CD4-positive, alpha-beta memory T cell (primary cell): ENCODE measurements at regions not wholly inside any gene's neighbourhood (a gene's known extent, or its start where the extent isn't known, plus 50 kb on each side); places are given as distances from the start of the nearest gene placed in this dataset.
A peak's percentile ranks its signal among the peaks of the same experiment; 100 is the strongest.
"Not testable (repeated sequence)": the region's sequence is repeated elsewhere in the genome, so short reads cannot be mapped to it uniquely, and the experiment has no call there.

Experiments
- CTCF ChIA-PET: fragments of 350-600 bp; sonication (Branson Sonifier 250); formaldehyde crosslinking; loops from one replicate; lab custom pipeline; 2021; ENCODE audit warnings: inconsistent platforms; ENCODE audit not compliant: partially characterized antibody; lab: Charles Lee
- POLR2A ChIA-PET: fragments of 350-600 bp; sonication (Branson Sonifier 250); formaldehyde crosslinking; loops from one replicate; lab custom pipeline; 2021; ENCODE audit not compliant: partially characterized antibody; lab: Charles Lee
- DNase-seq, 5 donors: peaks; one replicate each; pipeline versions ENCODE4 v3.0.0 to v3.0.0-alpha.2; 2020 to 2022; ENCODE audit warnings: mixed read lengths in 1 of 5
- H3K27ac ChIP-seq: one replicate; pipeline ENCODE4 v1.7.0; 2013; ENCODE audit warnings: low read depth, low read length
- H3K27me3 ChIP-seq: 2 replicates; pipeline ENCODE4 v1.7.0; 2013; ENCODE audit warnings: mild to moderate bottlenecking, low read length, moderate library complexity; ENCODE audit not compliant: insufficient read depth
- H3K36me3 ChIP-seq: 2 replicates; pipeline ENCODE4 v1.7.0; 2013; ENCODE audit warnings: mild to moderate bottlenecking, low read length, moderate library complexity; ENCODE audit not compliant: insufficient read depth
- H3K4me1 ChIP-seq: 2 replicates; pipeline ENCODE4 v1.7.0; 2013; ENCODE audit warnings: mild to moderate bottlenecking, low read length, moderate library complexity; ENCODE audit not compliant: insufficient read depth
- H3K4me3 ChIP-seq, 2 donors: one replicate each; pipeline ENCODE4 v1.7.0; 2013; ENCODE audit warnings: low read length in 2 of 2, mild to moderate bottlenecking in 1 of 2
- H3K9me3 ChIP-seq, 2 donors: one replicate each; pipeline ENCODE4 v1.7.0; 2013; ENCODE audit warnings: low read length in 2 of 2, control low read depth in 1 of 2; ENCODE audit not compliant: control insufficient read depth in 1 of 2
- H3K27ac Mint-ChIP-seq, 7 donors: one replicate each; pipeline ENCODE4 v1.8.0; 2020 to 2021; ENCODE audit warnings: mixed read lengths in 7 of 7, mild to moderate bottlenecking in 6 of 7, inconsistent platforms in 3 of 7, moderate library complexity in 3 of 7
- H3K27me3 Mint-ChIP-seq, 2 donors: one replicate each; pipeline ENCODE4 v1.8.0; 2020 to 2021; ENCODE audit warnings: mixed read lengths in 2 of 2
- H3K36me3 Mint-ChIP-seq, 2 donors: one replicate each; pipeline ENCODE4 v1.8.0; 2020 to 2021; ENCODE audit warnings: mixed read lengths in 2 of 2, inconsistent platforms in 1 of 2, mild to moderate bottlenecking in 1 of 2
- H3K4me1 Mint-ChIP-seq, 4 donors: one replicate each; pipeline ENCODE4 v1.8.0; 2020 to 2021; ENCODE audit warnings: mixed read lengths in 4 of 4, mild to moderate bottlenecking in 1 of 4
- H3K4me3 Mint-ChIP-seq, 8 donors: one replicate each; pipeline ENCODE4 v1.8.0; 2020 to 2021; ENCODE audit warnings: mixed read lengths in 8 of 8, mild to moderate bottlenecking in 7 of 8, moderate library complexity in 6 of 8, inconsistent platforms in 3 of 8
- H3K9me3 Mint-ChIP-seq, 8 donors: one replicate each; pipeline ENCODE4 v1.8.0; 2020 to 2021; ENCODE audit warnings: mixed read lengths in 8 of 8, mild to moderate bottlenecking in 5 of 8, inconsistent platforms in 3 of 8, moderate library complexity in 1 of 8
- intact Hi-C: fragments of 100-400 bp; cut with micrococcal nuclease; formaldehyde crosslinking; loops from one replicate; pipeline ENCODE4 v1.15.1; 2023

DNA sequence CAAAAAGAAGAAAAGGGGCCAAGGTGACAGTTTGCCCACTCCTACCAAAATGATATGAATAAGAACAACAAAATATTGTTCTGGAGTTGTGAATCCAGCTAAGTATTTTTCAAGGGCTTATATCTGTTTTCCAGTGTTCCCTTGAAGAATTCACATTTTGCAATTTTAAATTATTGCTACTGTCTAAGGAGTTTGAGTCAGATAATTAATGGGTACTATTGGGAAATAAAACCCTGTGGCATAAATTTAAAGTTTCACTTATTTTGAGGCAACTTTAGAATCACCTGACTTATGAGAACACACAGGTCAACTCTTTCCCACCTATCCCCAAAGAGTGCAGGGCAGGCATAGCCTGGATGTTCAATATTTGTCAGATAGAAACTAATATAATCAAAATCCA is 188.0 kb upstream of the GHR start:
- POLR2A ChIA-PET, result no interaction called here

DNA sequence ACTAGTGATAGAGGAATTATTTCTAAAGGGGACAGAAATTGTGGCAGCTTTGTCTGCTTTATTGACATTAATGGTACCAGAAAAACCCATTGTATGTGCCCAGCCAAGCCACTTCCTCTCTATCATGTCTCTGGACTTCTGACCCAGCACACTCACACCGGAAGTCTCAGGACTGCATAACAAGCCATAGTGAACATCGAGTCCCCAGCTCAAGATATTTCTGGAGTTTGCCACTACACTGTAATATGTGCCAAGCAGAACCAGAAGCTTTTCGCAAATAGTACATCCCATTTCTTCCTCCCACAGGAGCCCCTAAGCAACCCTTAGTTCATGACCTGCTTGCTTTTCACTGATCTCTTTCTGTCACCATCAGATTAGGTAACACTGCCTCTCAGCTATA is 187.4 kb upstream of the GHR start:
- no peak overlapping the region for H3K27ac ChIP-seq
- no peaks in the 10 kb centered on the region for H3K4me1 Mint-ChIP-seq
- H3K9me3 Mint-ChIP-seq, result no peaks in the 10 kb centered on the region
- no peaks in the 10 kb centered on the region for H3K36me3 Mint-ChIP-seq
- peak in 1 of 5 donors; percentile 31 for DNase-seq
- ChIA-PET CTCF (no interaction called here), POLR2A (no interaction called here)
- peaks cover 2 to 4% of the 10 kb centered on the region in 2 donors for H3K27me3 Mint-ChIP-seq
- no peaks in the 10 kb centered on the region for H3K4me1 ChIP-seq
- H3K4me3 Mint-ChIP-seq, result no peak overlapping the region
- H3K4me3 ChIP-seq, result no peak overlapping the region
- no peaks in the 10 kb centered on the region for H3K9me3 ChIP-seq
- no peaks in the 10 kb centered on the region for H3K36me3 ChIP-seq
- H3K27me3 ChIP-seq, result no peaks in the 10 kb centered on the region
- intact Hi-C loops, result no loop called here
- H3K27ac Mint-ChIP-seq, result no peak overlapping the region

More for the DNA sequence above, 188.0 kb upstream of the GHR start:
- H3K27ac Mint-ChIP-seq, result no peak overlapping the region
- Histone ChIP-seq H3K27me3 (no peaks in the 10 kb centered on the region), H3K4me3 (no peak overlapping the region), H3K36me3 (no peaks in the 10 kb centered on the region), H3K27ac (no peak overlapping the region), H3K4me1 (no peaks in the 10 kb centered on the region), H3K9me3 (no peaks in the 10 kb centered on the region)
- no peak overlapping the region for H3K4me3 Mint-ChIP-seq
- intact Hi-C loops, result no loop called here
- DNase-seq, result no peak
- peaks cover 2 to 4% of the 10 kb centered on the region in 2 donors for H3K27me3 Mint-ChIP-seq
- H3K4me1 Mint-ChIP-seq, result no peaks in the 10 kb centered on the region
- no peaks in the 10 kb centered on the region for H3K9me3 Mint-ChIP-seq
- CTCF ChIA-PET, result no interaction called here
- no peaks in the 10 kb centered on the region for H3K36me3 Mint-ChIP-seq

DNA sequence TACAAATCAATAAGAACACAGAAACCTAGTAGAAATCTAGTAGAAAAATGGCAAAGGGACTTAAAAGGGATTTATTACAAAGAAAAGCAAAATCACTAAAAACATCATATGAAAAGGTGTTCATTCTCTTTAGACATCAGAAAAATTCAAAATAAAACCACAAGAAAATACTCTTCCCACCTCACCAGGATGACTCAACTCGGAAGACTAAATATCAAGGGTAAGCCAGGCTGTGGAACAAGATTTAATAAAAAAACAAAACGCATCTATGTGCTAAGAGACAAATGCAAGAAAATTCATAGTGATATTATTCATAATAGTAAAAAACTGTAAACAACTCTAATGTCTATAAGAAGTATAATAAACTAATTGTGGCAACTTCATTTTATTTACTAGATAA is 181.6 kb upstream of the GHR start:
- H3K36me3 ChIP-seq, result no peaks in the 10 kb centered on the region
- H3K27me3 ChIP-seq, result no peaks in the 10 kb centered on the region
- Mint-ChIP-seq H3K27me3 (peaks cover 0 to 2% of the 10 kb centered on the region in 2 donors), H3K36me3 (no peaks in the 10 kb centered on the region), H3K4me3 (no peak overlapping the region), H3K4me1 (no peaks in the 10 kb centered on the region), H3K9me3 (no peaks in the 10 kb centered on the region), H3K27ac (no peak overlapping the region)
- H3K4me1 ChIP-seq, result no peaks in the 10 kb centered on the region
- ChIA-PET POLR2A (no interaction called here), CTCF (no interaction called here)
- no peak for DNase-seq
- no peak overlapping the region for H3K4me3 ChIP-seq
- no peak overlapping the region for H3K27ac ChIP-seq
- intact Hi-C loops, result no loop called here
- no peaks in the 10 kb centered on the region for H3K9me3 ChIP-seq

DNA sequence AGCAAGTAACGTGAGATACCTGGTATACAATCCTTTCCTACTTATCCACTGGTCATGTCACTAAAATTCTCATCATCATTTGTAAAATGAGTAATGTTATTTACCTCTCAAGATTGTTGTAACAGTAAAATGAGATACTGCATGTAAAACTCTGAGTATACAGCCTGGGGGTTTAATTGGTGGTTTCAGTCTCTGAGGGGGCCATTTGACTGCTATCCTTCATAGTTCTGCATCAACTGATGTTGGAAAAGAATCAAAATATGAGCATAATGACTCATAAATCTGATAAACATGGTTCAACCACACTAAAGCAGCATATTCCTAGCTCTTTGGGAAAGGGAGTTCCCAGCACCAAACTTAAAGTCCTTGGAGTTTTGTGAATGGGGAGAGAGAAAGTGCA is 181.0 kb upstream of the GHR start:
- no peak overlapping the region for H3K4me3 Mint-ChIP-seq
- no peaks in the 10 kb centered on the region for H3K4me1 Mint-ChIP-seq
- CTCF ChIA-PET, result no interaction called here
- no peaks in the 10 kb centered on the region for H3K27me3 ChIP-seq
- H3K27ac Mint-ChIP-seq, result no peak overlapping the region
- H3K9me3 Mint-ChIP-seq, result no peaks in the 10 kb centered on the region
- no peak overlapping the region for H3K4me3 ChIP-seq
- no peaks in the 10 kb centered on the region for H3K27me3 Mint-ChIP-seq
- no peaks in the 10 kb centered on the region for H3K9me3 ChIP-seq
- intact Hi-C loops, result no loop called here
- H3K27ac ChIP-seq, result no peak overlapping the region
- H3K36me3 ChIP-seq, result no peaks in the 10 kb centered on the region
- DNase-seq, result no peak
- no peaks in the 10 kb centered on the region for H3K36me3 Mint-ChIP-seq
- H3K4me1 ChIP-seq, result no peaks in the 10 kb centered on the region
- POLR2A ChIA-PET, result no interaction called here

DNA sequence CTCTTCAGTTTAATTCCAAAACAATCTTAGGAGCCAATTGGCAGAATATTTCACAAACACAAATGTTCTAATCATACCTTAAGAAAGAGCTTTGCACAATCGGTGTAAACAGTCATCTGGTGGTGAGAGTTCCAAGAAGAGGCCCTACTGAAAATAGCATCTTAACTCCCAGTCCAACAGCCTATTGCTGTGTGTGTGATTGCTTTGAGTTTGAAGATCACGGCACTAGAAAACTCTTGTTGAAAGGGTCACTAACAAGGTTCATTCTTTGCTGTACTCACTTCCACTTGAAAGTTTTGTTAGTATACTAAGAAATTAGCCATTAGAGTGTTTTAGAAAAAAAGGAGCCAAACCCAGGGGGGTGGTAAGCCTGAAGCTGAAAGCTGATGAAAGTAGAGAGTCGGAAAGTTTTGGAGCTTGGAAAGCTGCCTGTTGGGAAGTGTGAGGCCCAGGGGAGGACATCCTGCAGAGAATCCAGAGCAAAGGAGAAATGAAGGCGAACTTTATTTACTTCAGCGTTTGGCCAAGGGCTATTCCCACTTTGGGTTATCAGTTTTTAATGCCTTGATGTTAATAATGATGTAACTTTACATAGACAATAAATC is 180.3 kb upstream of the GHR start:
- H3K27me3 Mint-ChIP-seq, result peaks cover 0 to 2% of the 10 kb centered on the region in 2 donors
- H3K36me3 Mint-ChIP-seq, result no peaks in the 10 kb centered on the region
- DNase-seq, result no peak
- Histone ChIP-seq H3K27me3 (no peaks in the 10 kb centered on the region), H3K9me3 (no peaks in the 10 kb centered on the region), H3K4me1 (no peaks in the 10 kb centered on the region), H3K36me3 (no peaks in the 10 kb centered on the region), H3K4me3 (no peak overlapping the region), H3K27ac (no peak overlapping the region)
- ChIA-PET CTCF (no interaction called here), POLR2A (no interaction called here)
- no peaks in the 10 kb centered on the region for H3K4me1 Mint-ChIP-seq
- intact Hi-C loops, result no loop called here
- H3K27ac Mint-ChIP-seq, result no peak overlapping the region
- no peak overlapping the region for H3K4me3 Mint-ChIP-seq
- H3K9me3 Mint-ChIP-seq, result no peaks in the 10 kb centered on the region

DNA sequence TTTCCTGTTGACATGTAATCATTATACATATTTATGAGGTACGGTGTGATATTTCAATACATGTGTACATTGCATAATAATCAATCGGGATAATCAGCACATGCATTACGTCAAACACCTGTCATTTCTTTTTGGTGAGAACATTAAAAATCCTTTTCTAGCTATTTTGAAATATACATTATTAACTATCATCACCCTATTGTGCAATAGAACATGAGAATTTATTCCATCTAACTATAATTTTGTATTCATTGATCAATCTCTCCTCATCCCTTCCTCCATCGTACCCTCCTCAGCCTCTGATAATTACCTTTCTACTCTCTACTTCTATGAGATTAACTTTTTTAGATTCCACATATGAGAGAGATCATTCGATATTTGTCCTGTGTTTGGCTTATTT is 170.9 kb upstream of the GHR start:
- no peaks in the 10 kb centered on the region for H3K36me3 ChIP-seq
- ChIA-PET POLR2A (no interaction called here), CTCF (no interaction called here)
- no peak overlapping the region for H3K4me3 ChIP-seq
- Mint-ChIP-seq H3K9me3 (peaks cover 0 to 4% (median under 1%) of the 10 kb centered on the region in 8 donors), H3K27ac (no peak overlapping the region), H3K4me1 (no peaks in the 10 kb centered on the region), H3K4me3 (no peak overlapping the region), H3K27me3 (peaks cover 0 to 2% of the 10 kb centered on the region in 2 donors), H3K36me3 (no peaks in the 10 kb centered on the region)
- H3K27ac ChIP-seq, result no peak overlapping the region
- H3K27me3 ChIP-seq, result no peaks in the 10 kb centered on the region
- intact Hi-C loops, result no loop called here
- no peak for DNase-seq
- no peaks in the 10 kb centered on the region for H3K9me3 ChIP-seq
- H3K4me1 ChIP-seq, result no peaks in the 10 kb centered on the region

DNA sequence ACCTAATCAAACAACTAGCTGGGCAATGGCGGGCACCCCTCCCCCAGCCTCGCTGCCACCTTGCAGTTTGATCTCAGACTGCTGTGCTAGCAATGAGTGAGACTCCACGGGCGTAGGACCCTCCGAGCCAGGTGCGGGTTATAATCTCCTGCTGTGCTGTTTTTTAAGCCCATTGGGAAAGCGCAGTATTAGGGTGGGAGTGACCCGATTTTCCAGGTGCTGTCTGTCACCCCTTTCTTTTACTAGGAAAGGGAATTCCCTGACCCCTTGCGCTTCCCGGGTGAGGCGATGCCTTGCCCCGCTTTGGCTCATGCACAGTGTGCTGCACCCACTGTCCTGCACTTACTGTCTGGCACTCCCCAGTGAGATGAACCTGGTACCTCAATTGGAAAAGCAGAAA is 163.3 kb upstream of the GHR start:
- H3K4me1 ChIP-seq, H3K27ac ChIP-seq, CTCF ChIA-PET, DNase-seq, intact Hi-C loops, H3K4me3 ChIP-seq, H3K9me3 Mint-ChIP-seq, H3K36me3 ChIP-seq, H3K9me3 ChIP-seq, H3K4me1 Mint-ChIP-seq, H3K4me3 Mint-ChIP-seq, H3K36me3 Mint-ChIP-seq, H3K27ac Mint-ChIP-seq, POLR2A ChIA-PET, H3K27me3 ChIP-seq, H3K27me3 Mint-ChIP-seq: not testable (repeated sequence)

DNA sequence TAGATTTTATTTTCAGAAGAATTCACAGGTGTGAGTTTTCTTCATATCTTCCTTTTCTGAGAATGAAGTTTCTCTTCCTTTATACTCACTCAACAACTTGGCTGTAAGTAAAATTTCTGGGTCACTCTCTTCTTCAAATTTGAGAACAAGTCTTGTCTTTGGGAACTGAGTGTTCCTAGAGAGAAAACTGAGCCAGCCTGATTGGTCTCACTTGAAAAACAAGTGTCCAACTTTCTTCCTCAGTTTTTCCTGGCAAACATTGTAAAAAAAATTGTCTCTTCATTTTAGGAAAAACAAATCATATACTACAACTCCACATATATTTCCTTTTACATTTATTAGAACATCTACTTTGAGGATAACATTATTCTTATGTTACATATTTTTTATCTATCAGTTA is 156.1 kb upstream of the GHR start:
- Mint-ChIP-seq H3K36me3 (no peaks in the 10 kb centered on the region), H3K27ac (no peak overlapping the region), H3K4me1 (no peaks in the 10 kb centered on the region), H3K27me3 (peaks cover 0 to 3% of the 10 kb centered on the region in 2 donors), H3K4me3 (no peak overlapping the region), H3K9me3 (peaks cover 0 to 3% (median 0%) of the 10 kb centered on the region in 8 donors)
- no peak overlapping the region for H3K27ac ChIP-seq
- ChIA-PET POLR2A (no interaction called here), CTCF (no interaction called here)
- H3K9me3 ChIP-seq, result no peaks in the 10 kb centered on the region
- H3K4me1 ChIP-seq, result no peaks in the 10 kb centered on the region
- no peak for DNase-seq
- no peaks in the 10 kb centered on the region for H3K27me3 ChIP-seq
- no peaks in the 10 kb centered on the region for H3K36me3 ChIP-seq
- no peak overlapping the region for H3K4me3 ChIP-seq
- intact Hi-C loops, result no loop called here
